ENCODE measurements at regions not wholly inside any gene's neighbourhood (a gene's known extent, or its start where the extent isn't known, plus 50 kb on each side); places are given as distances from the start of the nearest gene placed in this dataset.
"Not testable (repeated sequence)": the region's sequence is repeated elsewhere in the genome, so short reads cannot be mapped to it uniquely, and the experiment has no call there.

- no peak overlapping the region for H3K27ac ChIP-seq
- H3K4me3 ChIP-seq: no peak overlapping the region
- no peak for TF ChIP-seq POLR2AphosphoS5 (IDR thresholded peaks at IDR 0.05)
- no peak for TF ChIP-seq POLR2A (IDR thresholded peaks at IDR 0.05)
- TF ChIP-seq CTCF (IDR thresholded peaks at IDR 0.05): no peak
- TF ChIP-seq EP300 (IDR thresholded peaks at IDR 0.05): no peak
- no peaks in the 10 kb centered on the region for H3K4me1 ChIP-seq
- H3K9me3 ChIP-seq: no peaks in the 10 kb centered on the region
- 79 to 91% methylated on average over 3 of the region's 3 CpGs for WGBS, 2 donors
- DNase-seq: no peak
- intact Hi-C loops (cut with DNase I): no loop called here
- H3K27me3 ChIP-seq: no peaks in the 10 kb centered on the region
- H3K36me3 ChIP-seq: no peaks in the 10 kb centered on the region
Observed at GRCh38 chr7:81248420-81248819, 329.6 kb upstream of the SEMA3C start.

DNA sequence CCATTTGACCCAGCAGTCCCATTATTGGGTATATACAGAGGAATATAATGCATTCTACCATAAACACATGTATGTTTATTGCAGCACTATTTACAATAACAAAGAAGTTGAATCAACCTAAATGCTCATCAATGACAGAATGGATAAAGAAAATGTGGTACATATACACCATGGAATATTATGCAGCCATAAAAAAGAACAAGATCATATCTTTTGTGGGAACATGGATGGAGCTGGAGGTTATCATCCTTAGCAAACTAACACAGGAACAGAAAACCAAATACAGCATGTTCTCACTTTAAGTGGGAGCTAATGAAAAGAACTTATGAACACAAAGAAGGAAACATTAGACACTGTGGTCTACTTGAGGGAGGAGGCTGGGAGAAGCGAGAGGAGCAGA is 328.5 kb upstream of the SEMA3C start:
- 80 to 85% methylated on average over 1 of the region's 1 CpG for WGBS, 2 donors
- not testable (repeated sequence) for DNase-seq, H3K36me3 ChIP-seq

DNA sequence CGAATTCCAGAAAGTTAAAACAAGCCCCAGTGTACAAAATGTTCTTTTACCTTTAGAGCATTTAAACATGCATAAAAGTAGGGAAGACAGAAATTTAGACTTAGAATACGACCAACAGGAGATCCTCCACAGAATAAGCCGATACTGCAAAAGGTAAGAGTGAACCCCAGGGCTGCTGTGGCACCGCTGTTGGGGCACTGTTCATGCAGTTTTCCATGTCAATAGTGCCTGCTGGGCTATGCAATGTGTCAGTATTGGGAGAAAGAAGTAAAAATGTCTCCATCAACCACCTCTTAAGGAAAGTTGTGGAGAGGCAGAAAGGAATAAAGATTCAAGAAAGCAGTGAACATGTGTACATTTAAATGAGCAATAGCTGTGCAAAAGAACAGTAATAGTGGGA is 326.5 kb upstream of the SEMA3C start:
- WGBS, 2 donors: 90% methylated on average over 4 of the region's 4 CpGs
- Histone ChIP-seq H3K27ac (no peak overlapping the region), H3K27me3 (no peaks in the 10 kb centered on the region), H3K9me3 (no peaks in the 10 kb centered on the region), H3K36me3 (no peaks in the 10 kb centered on the region), H3K4me1 (no peaks in the 10 kb centered on the region), H3K4me3 (no peak overlapping the region)
- no peak for DNase-seq
- intact Hi-C loops (cut with DNase I): no loop called here
- no peak for TF ChIP-seq POLR2AphosphoS5 (IDR thresholded peaks at IDR 0.05)
- TF ChIP-seq CTCF (IDR thresholded peaks at IDR 0.05): no peak
- no peak for TF ChIP-seq POLR2A (IDR thresholded peaks at IDR 0.05)
- TF ChIP-seq EP300 (IDR thresholded peaks at IDR 0.05): no peak

More for the DNA sequence above, 328.5 kb upstream of the SEMA3C start:
- H3K27ac ChIP-seq; H3K4me1 ChIP-seq; H3K27me3 ChIP-seq; H3K9me3 ChIP-seq; intact Hi-C loops (cut with DNase I); H3K4me3 ChIP-seq: not testable (repeated sequence)

- no peak for DNase-seq
- 92 to 94% methylated on average over 3 of the region's 3 CpGs for WGBS, 2 donors
Observed at GRCh38 chr7:81244224-81244623, 325.4 kb upstream of the SEMA3C start.

GRCh38 chr7:81236560-81236959 is 317.7 kb upstream of the SEMA3C start:
- Histone ChIP-seq H3K9me3 (no peaks in the 10 kb centered on the region), H3K27ac (no peak overlapping the region), H3K36me3 (no peaks in the 10 kb centered on the region), H3K27me3 (no peaks in the 10 kb centered on the region), H3K4me1 (peaks cover 0 to 7% (median 4%) of the 10 kb centered on the region in 4 donors), H3K4me3 (no peak overlapping the region)
- 27 to 74% methylated on average over 2 of the region's 2 CpGs for whole genome bisulfite sequencing, 2 donors
- DNase-seq: no peak
- intact Hi-C loops (cut with DNase I): no loop called here
- TF ChIP-seq POLR2AphosphoS5 (IDR thresholded peaks at IDR 0.05) (no peak), EP300 (IDR thresholded peaks at IDR 0.05) (no peak), CTCF (IDR thresholded peaks at IDR 0.05) (no peak), POLR2A (IDR thresholded peaks at IDR 0.05) (no peak)

More at GRCh38 chr7:81244224-81244623, 325.4 kb upstream of the SEMA3C start:
- H3K4me3 ChIP-seq: no peak overlapping the region
- no peak overlapping the region for H3K27ac ChIP-seq
- H3K27me3 ChIP-seq: no peaks in the 10 kb centered on the region
- no peaks in the 10 kb centered on the region for H3K9me3 ChIP-seq
- intact Hi-C loops (cut with DNase I): no loop called here
- H3K36me3 ChIP-seq: no peaks in the 10 kb centered on the region
- TF ChIP-seq CTCF (IDR thresholded peaks at IDR 0.05): no peak
- TF ChIP-seq POLR2A (IDR thresholded peaks at IDR 0.05): no peak
- TF ChIP-seq POLR2AphosphoS5 (IDR thresholded peaks at IDR 0.05): no peak
- TF ChIP-seq EP300 (IDR thresholded peaks at IDR 0.05): no peak
- no peaks in the 10 kb centered on the region for H3K4me1 ChIP-seq

Measured in sigmoid colon (tissue), 6 donors.